ENCODE measurements at regions not wholly inside any gene's neighbourhood (a gene's known extent, or its start where the extent isn't known, plus 50 kb on each side); places are given as distances from the start of the nearest gene placed in this dataset.

- DNase-seq (no peak), ATAC-seq (ENCODE audit: low FRiP score) (no peak)
- Histone ChIP-seq H3K4me3 (ENCODE audit: low read length in 2 of 2) (no peak overlapping the region), H3K9me3 (ENCODE audit: control insufficient read depth, low read length) (no peaks in the 10 kb centered on the region), H3K4me1 (ENCODE audit: control insufficient read depth in 1 of 2, insufficient read depth in 2 of 2, low read length in 2 of 2) (peaks cover 0 to 2% of the 10 kb centered on the region in 2 donors), H3K27me3 (ENCODE audit: control insufficient read depth in 1 of 2, insufficient read depth in 2 of 2, low read length in 1 of 2) (no peaks in the 10 kb centered on the region), H3K36me3 (ENCODE audit: control insufficient read depth in 1 of 2, insufficient read depth in 2 of 2, low read length in 1 of 2) (no peaks in the 10 kb centered on the region), H3K27ac (ENCODE audit: low read depth in 1 of 2, low read length in 2 of 2) (peak overlapping the region in 1 of 2 donors; percentile 80)
- WGBS, 2 donors, result 42 to 47% methylated on average over 5 of the region's 5 CpGs
- intact Hi-C loops (cut with DNase I), result no loop called here
Observed at GRCh38 chr1:96416701-96417444, 304.7 kb upstream of the PTBP2 start.

- Histone ChIP-seq H3K9me3 (ENCODE audit: control insufficient read depth, low read length) (no peaks in the 10 kb centered on the region), H3K36me3 (ENCODE audit: control insufficient read depth in 1 of 2, insufficient read depth in 2 of 2, low read length in 1 of 2) (no peaks in the 10 kb centered on the region), H3K27ac (ENCODE audit: low read depth in 1 of 2, low read length in 2 of 2) (no peak overlapping the region), H3K4me1 (ENCODE audit: control insufficient read depth in 1 of 2, insufficient read depth in 2 of 2, low read length in 2 of 2) (peaks cover 0 to 2% of the 10 kb centered on the region in 2 donors), H3K27me3 (ENCODE audit: control insufficient read depth in 1 of 2, insufficient read depth in 2 of 2, low read length in 1 of 2) (no peaks in the 10 kb centered on the region), H3K4me3 (ENCODE audit: low read length in 2 of 2) (no peak overlapping the region)
- 70 to 76% methylated on average over 6 of the region's 6 CpGs for WGBS, 2 donors
- no peak for ATAC-seq (ENCODE audit: low FRiP score)
- DNase-seq, result no peak
- intact Hi-C loops (cut with DNase I), result no loop called here
Observed at GRCh38 chr1:96418969-96419368, 302.6 kb upstream of the PTBP2 start.

GRCh38 chr1:96424877-96425276 is 296.7 kb upstream of the PTBP2 start:
- DNase-seq, result no peak
- no peak overlapping the region for H3K27ac ChIP-seq (ENCODE audit: low read depth in 1 of 2, low read length in 2 of 2)
- H3K4me1 ChIP-seq (ENCODE audit: control insufficient read depth in 1 of 2, insufficient read depth in 2 of 2, low read length in 2 of 2), result no peaks in the 10 kb centered on the region
- no peaks in the 10 kb centered on the region for H3K36me3 ChIP-seq (ENCODE audit: control insufficient read depth in 1 of 2, insufficient read depth in 2 of 2, low read length in 1 of 2)
- 30 to 35% methylated on average over 1 of the region's 1 CpG for WGBS, 2 donors
- H3K9me3 ChIP-seq (ENCODE audit: control insufficient read depth, low read length), result no peaks in the 10 kb centered on the region
- ATAC-seq (ENCODE audit: low FRiP score), result no peak
- no peaks in the 10 kb centered on the region for H3K27me3 ChIP-seq (ENCODE audit: control insufficient read depth in 1 of 2, insufficient read depth in 2 of 2, low read length in 1 of 2)
- intact Hi-C loops (cut with DNase I), result no loop called here
- H3K4me3 ChIP-seq (ENCODE audit: low read length in 2 of 2), result no peak overlapping the region

GRCh38 chr1:96425382-96426129 is 296.0 kb upstream of the PTBP2 start:
- H3K9me3 ChIP-seq (ENCODE audit: control insufficient read depth, low read length), result no peaks in the 10 kb centered on the region
- H3K27me3 ChIP-seq (ENCODE audit: control insufficient read depth in 1 of 2, insufficient read depth in 2 of 2, low read length in 1 of 2), result no peaks in the 10 kb centered on the region
- 65 to 84% methylated on average over 5 of the region's 5 CpGs for WGBS, 2 donors
- no peak for ATAC-seq (ENCODE audit: low FRiP score)
- H3K36me3 ChIP-seq (ENCODE audit: control insufficient read depth in 1 of 2, insufficient read depth in 2 of 2, low read length in 1 of 2), result no peaks in the 10 kb centered on the region
- no peak for DNase-seq
- H3K4me3 ChIP-seq (ENCODE audit: low read length in 2 of 2), result no peak overlapping the region
- intact Hi-C loops (cut with DNase I), result no loop called here
- H3K27ac ChIP-seq (ENCODE audit: low read depth in 1 of 2, low read length in 2 of 2), result no peak overlapping the region
- no peaks in the 10 kb centered on the region for H3K4me1 ChIP-seq (ENCODE audit: control insufficient read depth in 1 of 2, insufficient read depth in 2 of 2, low read length in 2 of 2)

- Histone ChIP-seq H3K9me3 (ENCODE audit: control insufficient read depth, low read length) (no peaks in the 10 kb centered on the region), H3K36me3 (ENCODE audit: control insufficient read depth in 1 of 2, insufficient read depth in 2 of 2, low read length in 1 of 2) (no peaks in the 10 kb centered on the region), H3K27me3 (ENCODE audit: control insufficient read depth in 1 of 2, insufficient read depth in 2 of 2, low read length in 1 of 2) (no peaks in the 10 kb centered on the region), H3K4me1 (ENCODE audit: control insufficient read depth in 1 of 2, insufficient read depth in 2 of 2, low read length in 2 of 2) (no peaks in the 10 kb centered on the region), H3K4me3 (ENCODE audit: low read length in 2 of 2) (no peak overlapping the region), H3K27ac (ENCODE audit: low read depth in 1 of 2, low read length in 2 of 2) (no peak overlapping the region)
- WGBS, 2 donors, result 20 to 23% methylated on average over 2 of the region's 2 CpGs
- ATAC-seq (ENCODE audit: low FRiP score), result no peak
- intact Hi-C loops (cut with DNase I), result no loop called here
- DNase-seq, result no peak
Observed at GRCh38 chr1:96427616-96428015, 294.0 kb upstream of the PTBP2 start.

- H3K27ac ChIP-seq (ENCODE audit: low read depth in 1 of 2, low read length in 2 of 2), result no peak overlapping the region
- no peaks in the 10 kb centered on the region for H3K36me3 ChIP-seq (ENCODE audit: control insufficient read depth in 1 of 2, insufficient read depth in 2 of 2, low read length in 1 of 2)
- no peak for ATAC-seq (ENCODE audit: low FRiP score)
- DNase-seq, result no peak
- no peaks in the 10 kb centered on the region for H3K27me3 ChIP-seq (ENCODE audit: control insufficient read depth in 1 of 2, insufficient read depth in 2 of 2, low read length in 1 of 2)
- intact Hi-C loops (cut with DNase I), result no loop called here
- no peaks in the 10 kb centered on the region for H3K9me3 ChIP-seq (ENCODE audit: control insufficient read depth, low read length)
- no peak overlapping the region for H3K4me3 ChIP-seq (ENCODE audit: low read length in 2 of 2)
- 85 to 91% methylated on average over 1 of the region's 1 CpG for WGBS, 2 donors
- H3K4me1 ChIP-seq (ENCODE audit: control insufficient read depth in 1 of 2, insufficient read depth in 2 of 2, low read length in 2 of 2), result no peaks in the 10 kb centered on the region
Observed at GRCh38 chr1:96445302-96445701, 276.3 kb upstream of the PTBP2 start.

- H3K27ac ChIP-seq (ENCODE audit: low read depth in 1 of 2, low read length in 2 of 2), result no peak overlapping the region
- DNase-seq (no peak), ATAC-seq (ENCODE audit: low FRiP score) (no peak)
- H3K36me3 ChIP-seq (ENCODE audit: control insufficient read depth in 1 of 2, insufficient read depth in 2 of 2, low read length in 1 of 2), result no peaks in the 10 kb centered on the region
- H3K9me3 ChIP-seq (ENCODE audit: control insufficient read depth, low read length), result no peaks in the 10 kb centered on the region
- no peaks in the 10 kb centered on the region for H3K4me1 ChIP-seq (ENCODE audit: control insufficient read depth in 1 of 2, insufficient read depth in 2 of 2, low read length in 2 of 2)
- intact Hi-C loops (cut with DNase I), result no loop called here
- 5 to 16% methylated on average over 3 of the region's 3 CpGs for WGBS, 2 donors
- H3K4me3 ChIP-seq (ENCODE audit: low read length in 2 of 2), result no peak overlapping the region
- H3K27me3 ChIP-seq (ENCODE audit: control insufficient read depth in 1 of 2, insufficient read depth in 2 of 2, low read length in 1 of 2), result no peaks in the 10 kb centered on the region
Observed at GRCh38 chr1:96464066-96464465, 257.5 kb upstream of the PTBP2 start.

- ATAC-seq (ENCODE audit: low FRiP score), result no peak
- Histone ChIP-seq H3K4me1 (ENCODE audit: control insufficient read depth in 1 of 2, insufficient read depth in 2 of 2, low read length in 2 of 2) (no peaks in the 10 kb centered on the region), H3K9me3 (ENCODE audit: control insufficient read depth, low read length) (no peaks in the 10 kb centered on the region), H3K4me3 (ENCODE audit: low read length in 2 of 2) (no peak overlapping the region), H3K27ac (ENCODE audit: low read depth in 1 of 2, low read length in 2 of 2) (no peak overlapping the region), H3K27me3 (ENCODE audit: control insufficient read depth in 1 of 2, insufficient read depth in 2 of 2, low read length in 1 of 2) (no peaks in the 10 kb centered on the region), H3K36me3 (ENCODE audit: control insufficient read depth in 1 of 2, insufficient read depth in 2 of 2, low read length in 1 of 2) (no peaks in the 10 kb centered on the region)
- WGBS, 2 donors, result 84 to 90% methylated on average over 5 of the region's 5 CpGs
- intact Hi-C loops (cut with DNase I), result no loop called here
- DNase-seq, result no peak
Observed at GRCh38 chr1:96464522-96464921, 257.1 kb upstream of the PTBP2 start.

- no peaks in the 10 kb centered on the region for H3K27me3 ChIP-seq (ENCODE audit: control insufficient read depth in 1 of 2, insufficient read depth in 2 of 2, low read length in 1 of 2)
- H3K4me3 ChIP-seq (ENCODE audit: low read length in 2 of 2), result no peak overlapping the region
- no peak overlapping the region for H3K27ac ChIP-seq (ENCODE audit: low read depth in 1 of 2, low read length in 2 of 2)
- no peaks in the 10 kb centered on the region for H3K4me1 ChIP-seq (ENCODE audit: control insufficient read depth in 1 of 2, insufficient read depth in 2 of 2, low read length in 2 of 2)
- intact Hi-C loops (cut with DNase I), result no loop called here
- DNase-seq (no peak), ATAC-seq (ENCODE audit: low FRiP score) (no peak)
- H3K36me3 ChIP-seq (ENCODE audit: control insufficient read depth in 1 of 2, insufficient read depth in 2 of 2, low read length in 1 of 2), result no peaks in the 10 kb centered on the region
- 97% methylated on average over 3 of the region's 3 CpGs for WGBS, 2 donors
- no peaks in the 10 kb centered on the region for H3K9me3 ChIP-seq (ENCODE audit: control insufficient read depth, low read length)
Observed at GRCh38 chr1:96464991-96465390, 256.6 kb upstream of the PTBP2 start.
